ENCODE measurements at regions not wholly inside any gene's neighbourhood (a gene's known extent, or its start where the extent isn't known, plus 50 kb on each side); places are given as distances from the start of the nearest gene placed in this dataset.

- TF ChIP-seq RARB (CRISPR knock-in tag; IDR thresholded peaks at IDR 0.05) (no peak), PATZ1 (CRISPR knock-in tag; IDR thresholded peaks at IDR 0.05; ENCODE audit: borderline replicate concordance) (no peak), ZNF565 (CRISPR knock-in tag; conservative IDR thresholded peaks at IDR 0.05; ENCODE audit: low read depth) (no peak), ZNF8 (CRISPR knock-in tag; IDR thresholded peaks at IDR 0.05) (no peak)
Measured at GRCh38 chr2:228913176-228913575, 357.9 kb downstream of the PID1 start.

Data from SK-N-SH treated with all-trans-retinoic acid at 6 μM for 48 hours (cell line).